H9 (cell line): ENCODE measurements at regions not wholly inside any gene's neighbourhood (a gene's known extent, or its start where the extent isn't known, plus 50 kb on each side); places are given as distances from the start of the nearest gene placed in this dataset.

Experiments
- DNase-seq: peaks from one replicate; pipeline ENCODE4 v3.0.0-alpha.2; 2017
- H2AFZ ChIP-seq: one replicate; pipeline ENCODE4 v1.6.1; 2013; ENCODE audit warnings: mild to moderate bottlenecking, low read length, control low read depth, moderate library complexity
- H2AK5ac ChIP-seq: 2 replicates; pipeline ENCODE4 v1.6.1; 2013; ENCODE audit warnings: low read length, control low read depth, mixed read lengths; ENCODE audit not compliant: insufficient read length
- H2BK120ac ChIP-seq: one replicate; pipeline ENCODE4 v1.6.1; 2013; ENCODE audit warnings: low read depth, mild to moderate bottlenecking, low read length, control low read depth, inconsistent platforms; ENCODE audit not compliant: poor library complexity, severe bottlenecking
- H2BK12ac ChIP-seq: 2 replicates; pipeline ENCODE4 v1.6.1; 2013; ENCODE audit warnings: low read length, control low read depth, mixed read lengths, low read depth; ENCODE audit not compliant: insufficient read length
- H2BK15ac ChIP-seq: 2 replicates; pipeline ENCODE4 v1.6.1; 2013; ENCODE audit warnings: low read depth, low read length, control low read depth
- H2BK20ac ChIP-seq: one replicate; pipeline ENCODE4 v1.6.1; 2013; ENCODE audit warnings: low read depth, mild to moderate bottlenecking, low read length, control low read depth, inconsistent platforms; ENCODE audit not compliant: poor library complexity, severe bottlenecking
- H2BK5ac ChIP-seq: 2 replicates; pipeline ENCODE4 v1.6.1; 2013; ENCODE audit warnings: low read length, control low read depth, mixed read lengths; ENCODE audit not compliant: insufficient read length
- H3K14ac ChIP-seq: 2 replicates; pipeline ENCODE4 v1.6.1; 2013; ENCODE audit warnings: low read length, control low read depth; ENCODE audit not compliant: insufficient read depth
- H3K18ac ChIP-seq: 2 replicates; pipeline ENCODE4 v1.6.1; 2013; ENCODE audit warnings: low read depth, mild to moderate bottlenecking, mixed read lengths, low read length, control low read depth; ENCODE audit not compliant: insufficient read length
- H3K23ac ChIP-seq: 2 replicates; pipeline ENCODE4 v1.6.1; 2013; ENCODE audit warnings: low read length, control low read depth, mixed read lengths, low read depth; ENCODE audit not compliant: insufficient read length
- H3K23me2 ChIP-seq: 2 replicates; pipeline ENCODE4 v1.6.1; 2013; ENCODE audit warnings: low read depth, mild to moderate bottlenecking, mixed read lengths, low read length, control low read depth; ENCODE audit not compliant: insufficient read length, poor library complexity, severe bottlenecking
- H3K27ac ChIP-seq: 2 replicates; pipeline ENCODE4 v1.5.1; 2013; ENCODE audit warnings: low read length, control low read depth, mixed read lengths, low read depth; ENCODE audit not compliant: insufficient read length
- H3K27me3 ChIP-seq: 2 replicates; pipeline ENCODE4 v1.6.1; 2013; ENCODE audit warnings: low read length, control low read depth, inconsistent platforms; ENCODE audit not compliant: insufficient read depth
- H3K4ac ChIP-seq: 2 replicates; pipeline ENCODE4 v1.6.1; 2013; ENCODE audit warnings: low read depth, mild to moderate bottlenecking, control low read depth, inconsistent platforms, low read length, moderate library complexity
- H3K4me1 ChIP-seq: 2 replicates; pipeline ENCODE4 v1.6.1; 2013; ENCODE audit warnings: low read length, control low read depth, inconsistent platforms; ENCODE audit not compliant: insufficient read depth
- H3K4me2 ChIP-seq: 2 replicates; pipeline ENCODE4 v1.6.1; 2013; ENCODE audit warnings: low read length, control low read depth, mixed read lengths; ENCODE audit not compliant: insufficient read length, insufficient read depth
- H3K56ac ChIP-seq: 2 replicates; pipeline ENCODE4 v1.6.1; 2013; ENCODE audit warnings: low read depth, mild to moderate bottlenecking, mixed read lengths, low read length, control low read depth; ENCODE audit not compliant: insufficient read length
- H3K79me1 ChIP-seq: 2 replicates; pipeline ENCODE4 v1.6.1; 2013; ENCODE audit warnings: low read depth, mild to moderate bottlenecking, moderate library complexity, low read length, control low read depth, inconsistent platforms; ENCODE audit not compliant: insufficient read depth, poor library complexity, severe bottlenecking
- H3K79me2 ChIP-seq: 2 replicates; pipeline ENCODE4 v1.6.1; 2013; ENCODE audit warnings: low read length, control low read depth, inconsistent platforms; ENCODE audit not compliant: insufficient read depth
- H3K9ac ChIP-seq: 2 replicates; pipeline ENCODE4 v1.6.1; 2013; ENCODE audit warnings: low read length, control low read depth, mixed read lengths; ENCODE audit not compliant: insufficient read length; ENCODE audit errors: extremely low read depth
- H3K9me3 ChIP-seq: one replicate; pipeline ENCODE4 v1.6.1; 2013; ENCODE audit warnings: low read depth, low read length, inconsistent platforms; ENCODE audit not compliant: control insufficient read depth
- H3T11ph ChIP-seq: one replicate; pipeline ENCODE4 v1.6.1; 2013; ENCODE audit warnings: mild to moderate bottlenecking, low read length, control low read depth, inconsistent platforms
- H4K20me1 ChIP-seq: one replicate; pipeline ENCODE4 v1.6.1; 2013; ENCODE audit not compliant: control insufficient read depth, insufficient read length, insufficient read depth
- H4K5ac ChIP-seq: 2 replicates; pipeline ENCODE4 v1.6.1; 2013; ENCODE audit warnings: low read depth, mild to moderate bottlenecking, mixed read lengths, low read length, control low read depth; ENCODE audit not compliant: insufficient read length
- H4K8ac ChIP-seq: replicated peaks from 2 replicates; pipeline ENCODE4 v1.6.1; 2013; ENCODE audit warnings: low read length, control low read depth, mixed read lengths, low read depth; ENCODE audit not compliant: insufficient read length
- H4K91ac ChIP-seq: 2 replicates; pipeline ENCODE4 v1.6.1; 2013; ENCODE audit warnings: low read depth, mild to moderate bottlenecking, moderate library complexity, mixed read lengths, low read length, control low read depth; ENCODE audit not compliant: insufficient read length
- H3K27ac Mint-ChIP-seq, 3 experiments: 2 replicates in 2 of 3; 3 replicates in 1 of 3; pipeline ENCODE4 v1.8.0; 2020 to 2021; ENCODE audit warnings: mixed read lengths in 3 of 3, mild to moderate bottlenecking in 1 of 3, moderate library complexity in 1 of 3
- H3K27me3 Mint-ChIP-seq: 2 replicates; pipeline ENCODE4 v1.8.0; 2021; ENCODE audit warnings: low read depth, mild to moderate bottlenecking, moderate library complexity, mixed read lengths
- H3K36me3 Mint-ChIP-seq, 3 experiments: 2 replicates in 2 of 3; 3 replicates in 1 of 3; pipeline ENCODE4 v1.8.0; 2020 to 2021; ENCODE audit warnings: low read depth in 3 of 3, mixed read lengths in 3 of 3; ENCODE audit not compliant: insufficient read depth in 1 of 3
- H3K4me1 Mint-ChIP-seq, 2 experiments: 2 replicates each; pipeline ENCODE4 v1.8.0; 2020; ENCODE audit warnings: mixed read lengths in 2 of 2
- H3K4me3 Mint-ChIP-seq, 2 experiments: 2 replicates in 1 of 2; 3 replicates in 1 of 2; pipeline ENCODE4 v1.8.0; 2020 to 2021; ENCODE audit warnings: mild to moderate bottlenecking in 2 of 2, mixed read lengths in 2 of 2, moderate library complexity in 1 of 2
- H3K9me3 Mint-ChIP-seq, 2 experiments: 2 replicates in 1 of 2; 3 replicates in 1 of 2; pipeline ENCODE4 v1.8.0; 2020; ENCODE audit warnings: mild to moderate bottlenecking in 2 of 2, mixed read lengths in 2 of 2, moderate library complexity in 1 of 2
- WGBS: extraction: QIAGEN DNeasy Blood & Tissue Kit; methylation state at CpG from one replicate; pipeline ENCODE4 v1.1.7; 2013; ENCODE audit warnings: missing lambda C conversion rate, low lambda C conversion rate, mixed read lengths; ENCODE audit not compliant: insufficient read length; ENCODE audit errors: extremely low coverage; 5-methylcytosine and 5-hydroxymethylcytosine counted together
- TF ChIP-seq, protein P1 (sequence below): fragments of 200-600 bp; sonication (generic); conservative IDR thresholded peaks from 3 replicates; pipeline ENCODE4 v1.8.0; 2021; ENCODE audit warnings: antibody characterized with exemption, mild to moderate bottlenecking

DNA sequence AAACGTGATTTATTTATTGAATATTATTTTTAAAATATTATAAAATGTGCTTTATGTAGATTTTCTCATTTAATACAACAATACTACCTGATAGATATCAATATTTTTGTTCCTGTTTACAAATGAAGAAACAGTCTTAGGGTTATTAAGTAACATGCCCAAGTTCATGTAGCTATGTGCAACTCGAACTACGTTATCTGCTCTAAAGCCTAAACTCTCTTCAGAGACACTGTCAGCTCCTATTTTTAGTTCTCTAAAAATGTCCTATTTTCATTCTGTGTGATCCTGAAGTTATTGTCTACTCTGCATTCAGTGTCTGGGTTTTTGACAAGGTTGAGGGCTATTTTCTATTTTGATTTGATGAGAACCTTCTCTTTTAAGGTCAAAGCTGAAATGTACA is 550.1 kb upstream of the B3GALT2 start:
- H2BK12ac ChIP-seq = no peak overlapping the region
- peaks cover 3 to 6% of the 10 kb centered on the region in 2 experiments; a peak in 3 of 5 replicates for H3K9me3 Mint-ChIP-seq
- no peak overlapping the region for H3K14ac ChIP-seq
- no peak overlapping the region for H4K5ac ChIP-seq
- TF ChIP-seq, protein P1, sequence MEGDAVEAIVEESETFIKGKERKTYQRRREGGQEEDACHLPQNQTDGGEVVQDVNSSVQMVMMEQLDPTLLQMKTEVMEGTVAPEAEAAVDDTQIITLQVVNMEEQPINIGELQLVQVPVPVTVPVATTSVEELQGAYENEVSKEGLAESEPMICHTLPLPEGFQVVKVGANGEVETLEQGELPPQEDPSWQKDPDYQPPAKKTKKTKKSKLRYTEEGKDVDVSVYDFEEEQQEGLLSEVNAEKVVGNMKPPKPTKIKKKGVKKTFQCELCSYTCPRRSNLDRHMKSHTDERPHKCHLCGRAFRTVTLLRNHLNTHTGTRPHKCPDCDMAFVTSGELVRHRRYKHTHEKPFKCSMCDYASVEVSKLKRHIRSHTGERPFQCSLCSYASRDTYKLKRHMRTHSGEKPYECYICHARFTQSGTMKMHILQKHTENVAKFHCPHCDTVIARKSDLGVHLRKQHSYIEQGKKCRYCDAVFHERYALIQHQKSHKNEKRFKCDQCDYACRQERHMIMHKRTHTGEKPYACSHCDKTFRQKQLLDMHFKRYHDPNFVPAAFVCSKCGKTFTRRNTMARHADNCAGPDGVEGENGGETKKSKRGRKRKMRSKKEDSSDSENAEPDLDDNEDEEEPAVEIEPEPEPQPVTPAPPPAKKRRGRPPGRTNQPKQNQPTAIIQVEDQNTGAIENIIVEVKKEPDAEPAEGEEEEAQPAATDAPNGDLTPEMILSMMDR = no peak
- H2BK20ac ChIP-seq = no peak overlapping the region
- no peak overlapping the region for H2BK15ac ChIP-seq
- H3K4me1 ChIP-seq = no peaks in the 10 kb centered on the region; the same call in 1 of the 2 replicates
- no peak overlapping the region for H3K56ac ChIP-seq
- H3K36me3 Mint-ChIP-seq = peaks cover 0 to 3% (median 3%) of the 10 kb centered on the region in 3 experiments; a peak in 1 of 7 replicates
- peaks cover 22% of the 10 kb centered on the region for H3K27me3 Mint-ChIP-seq
- no peaks in the 10 kb centered on the region for H3K9me3 ChIP-seq
- peaks cover 12 to 15% of the 10 kb centered on the region in 2 experiments for H3K4me1 Mint-ChIP-seq
- H3K4me2 ChIP-seq = no peak overlapping the region
- no peak overlapping the region for H3K18ac ChIP-seq
- no peak overlapping the region for H2AK5ac ChIP-seq
- H3K4ac ChIP-seq = no peak overlapping the region
- H3K79me2 ChIP-seq = no peaks in the 10 kb centered on the region
- no peaks in the 10 kb centered on the region for H3K23me2 ChIP-seq
- no peak overlapping the region for H3K9ac ChIP-seq
- no peak overlapping the region for H3K27ac ChIP-seq
- no peak overlapping the region for H3K27ac Mint-ChIP-seq
- no peaks in the 10 kb centered on the region for H3K79me1 ChIP-seq
- no peak overlapping the region for H4K8ac ChIP-seq
- H3K23ac ChIP-seq = no peak overlapping the region
- no peaks in the 10 kb centered on the region for H4K20me1 ChIP-seq
- no peak overlapping the region for H4K91ac ChIP-seq
- H2BK120ac ChIP-seq = no peak overlapping the region
- H3K4me3 Mint-ChIP-seq = no peak overlapping the region
- no peaks in the 10 kb centered on the region for H3K27me3 ChIP-seq
- no peak overlapping the region for H3T11ph ChIP-seq
- WGBS = no CpG with 5 or more reads among the region's 3 CpGs
- no peak overlapping the region for H2AFZ ChIP-seq
- H2BK5ac ChIP-seq = no peak overlapping the region
- DNase-seq = no peak
